Gastrocnemius medialis (tissue), 4 donors: ENCODE measurements at regions not wholly inside any gene's neighbourhood (a gene's known extent, or its start where the extent isn't known, plus 50 kb on each side); places are given as distances from the start of the nearest gene placed in this dataset.

Source experiments
- ATAC-seq, 2 donors: fragments of 150-250 bp; one replicate each; pipeline ENCODE4 v1.9.1; 2016
- DNase-seq, 2 donors: peaks; one replicate each; pipeline ENCODE4 v3.0.0-alpha.2; 2019
- H3K27ac ChIP-seq, 4 donors: fragments of 200-600 bp; sonication (generic); 1 replicate in 1 of 4; 2 replicates in 3 of 4; pipeline ENCODE4 v1.5.1; 2016 to 2018; ENCODE audit warnings: mild to moderate bottlenecking in 2 of 4, moderate library complexity in 1 of 4
- H3K27me3 ChIP-seq, 3 donors: fragments of 200-600 bp; sonication (generic) in 2 of 3; 1 replicate in 1 of 3; 2 replicates in 2 of 3; pipeline versions ENCODE4 v1.5.1 to v1.6.0; 2016 to 2019; ENCODE audit warnings: mild to moderate bottlenecking in 1 of 3, moderate library complexity in 1 of 3
- H3K36me3 ChIP-seq, 2 donors: fragments of 200-600 bp; sonication (generic) in 1 of 2; one replicate each; pipeline ENCODE4 v1.5.1; 2017 to 2018
- H3K4me1 ChIP-seq, 2 donors: fragments of 200-600 bp; sonication (generic) in 1 of 2; one replicate each; pipeline ENCODE4 v1.5.1; 2016 to 2017; ENCODE audit warnings: mild to moderate bottlenecking in 2 of 2
- H3K4me3 ChIP-seq, 4 donors: fragments of 200-600 bp; sonication (generic) in 3 of 4; 1 replicate in 1 of 4; 2 replicates in 3 of 4; pipeline ENCODE4 v1.5.1; 2016 to 2019; ENCODE audit warnings: mild to moderate bottlenecking in 2 of 4
- H3K9me3 ChIP-seq, 3 donors: fragments of 200-600 bp; sonication (generic) in 2 of 3; 1 replicate in 1 of 3; 2 replicates in 2 of 3; pipeline ENCODE4 v1.5.1; 2016 to 2019
- POLR2A ChIP-seq, 2 donors: fragments of 450-650 bp; IDR thresholded peaks; one replicate each; pipeline ENCODE4 v1.6.1; 2017; ENCODE audit warnings: antibody characterized with exemption in 2 of 2, mild to moderate bottlenecking in 2 of 2, moderate library complexity in 2 of 2
- in situ Hi-C, 4 donors: fragments of 200-750 bp; cut with MboI; loops; one replicate each; pipeline versions ENCODE4 v1.15.0 to v1.8.0; 2017; ENCODE audit warnings: low sequenced_read_pairs in 4 of 4
- intact Hi-C: fragments of 100-400 bp; cut with DNase I; formaldehyde crosslinking; loops from one replicate; pipeline ENCODE4 v1.15.1; 2023; ENCODE audit warnings: low total_unique reads
- TF ChIP-seq, protein P1 (sequence below), 5 experiments: fragments of 450-650 bp in 3 of 5; fragments of 200-600 bp in 2 of 5; sonication (generic) in 2 of 5; IDR thresholded peaks in 4 of 5; conservative IDR thresholded peaks in 1 of 5; 1 replicate in 4 of 5; 2 replicates in 1 of 5; pipeline ENCODE4 v1.5.1; 2016 to 2019; ENCODE audit warnings: antibody characterized with exemption in 5 of 5, mild to moderate bottlenecking in 3 of 5, moderate library complexity in 3 of 5

- TF ChIP-seq POLR2A (IDR thresholded peaks at IDR 0.05): no peak
- TF ChIP-seq, protein P1, sequence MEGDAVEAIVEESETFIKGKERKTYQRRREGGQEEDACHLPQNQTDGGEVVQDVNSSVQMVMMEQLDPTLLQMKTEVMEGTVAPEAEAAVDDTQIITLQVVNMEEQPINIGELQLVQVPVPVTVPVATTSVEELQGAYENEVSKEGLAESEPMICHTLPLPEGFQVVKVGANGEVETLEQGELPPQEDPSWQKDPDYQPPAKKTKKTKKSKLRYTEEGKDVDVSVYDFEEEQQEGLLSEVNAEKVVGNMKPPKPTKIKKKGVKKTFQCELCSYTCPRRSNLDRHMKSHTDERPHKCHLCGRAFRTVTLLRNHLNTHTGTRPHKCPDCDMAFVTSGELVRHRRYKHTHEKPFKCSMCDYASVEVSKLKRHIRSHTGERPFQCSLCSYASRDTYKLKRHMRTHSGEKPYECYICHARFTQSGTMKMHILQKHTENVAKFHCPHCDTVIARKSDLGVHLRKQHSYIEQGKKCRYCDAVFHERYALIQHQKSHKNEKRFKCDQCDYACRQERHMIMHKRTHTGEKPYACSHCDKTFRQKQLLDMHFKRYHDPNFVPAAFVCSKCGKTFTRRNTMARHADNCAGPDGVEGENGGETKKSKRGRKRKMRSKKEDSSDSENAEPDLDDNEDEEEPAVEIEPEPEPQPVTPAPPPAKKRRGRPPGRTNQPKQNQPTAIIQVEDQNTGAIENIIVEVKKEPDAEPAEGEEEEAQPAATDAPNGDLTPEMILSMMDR (IDR thresholded peaks at IDR 0.05 in 4 of 5, conservative IDR thresholded peaks at IDR 0.05 in 1 of 5): no peak
- Histone ChIP-seq H3K27ac (peak overlapping the region; percentile 62 to 73 (median 66)), H3K9me3 (no peaks in the 10 kb centered on the region), H3K4me1 (peaks cover 17 to 41% of the 10 kb centered on the region in 2 donors), H3K4me3 (no peak overlapping the region), H3K36me3 (no peaks in the 10 kb centered on the region), H3K27me3 (no peaks in the 10 kb centered on the region)
- intact Hi-C loops: loop anchor here (10.0 kb wide), 1 partner anchor 300 kb away; the partner anchor contains the start of gene PRKD1
- DNase-seq: peak; percentile 51 to 68
- peak; percentile 53 to 68 for ATAC-seq
- in situ Hi-C loops: no loop called here
Measured at GRCh38 chr14:30225176-30225575, 297.5 kb upstream of the PRKD1 start.

- in situ Hi-C loops (no loop called here), intact Hi-C loops (loop anchor here (10.0 kb wide), 1 partner anchor 303 kb away; the partner anchor contains the start of gene PRKD1)
- no peak for TF ChIP-seq POLR2A (IDR thresholded peaks at IDR 0.05)
- TF ChIP-seq, protein P1 (IDR thresholded peaks at IDR 0.05 in 4 of 5, conservative IDR thresholded peaks at IDR 0.05 in 1 of 5): no peak
- Histone ChIP-seq H3K9me3 (no peaks in the 10 kb centered on the region), H3K4me1 (peaks cover 17 to 25% of the 10 kb centered on the region in 2 donors), H3K36me3 (no peaks in the 10 kb centered on the region), H3K27me3 (no peaks in the 10 kb centered on the region), H3K4me3 (no peak overlapping the region), H3K27ac (peak overlapping the region; percentile 42 to 64 (median 54))
- DNase-seq (peak in 1 of 2 donors; percentile 22), ATAC-seq (peak; percentile 48 to 53)
Measured at GRCh38 chr14:30227436-30227835, 299.8 kb upstream of the PRKD1 start.

GRCh38 chr14:30227876-30228275 is 300.2 kb upstream of the PRKD1 start:
- Histone ChIP-seq H3K36me3 (no peaks in the 10 kb centered on the region), H3K4me3 (no peak overlapping the region), H3K4me1 (peaks cover 15 to 21% of the 10 kb centered on the region in 2 donors), H3K27ac (peak overlapping the region; percentile 42 to 64 (median 53)), H3K9me3 (no peaks in the 10 kb centered on the region), H3K27me3 (no peaks in the 10 kb centered on the region)
- peak; percentile 46 to 57 for ATAC-seq
- DNase-seq: peak; percentile 17 to 57
- intact Hi-C loops: loop anchor here (10.0 kb wide), 1 partner anchor 303 kb away; the partner anchor contains the start of gene PRKD1
- in situ Hi-C loops: no loop called here
- TF ChIP-seq POLR2A (IDR thresholded peaks at IDR 0.05): no peak
- TF ChIP-seq, protein P1 (IDR thresholded peaks at IDR 0.05 in 4 of 5, conservative IDR thresholded peaks at IDR 0.05 in 1 of 5): no peak

- TF ChIP-seq, protein P1 (IDR thresholded peaks at IDR 0.05 in 4 of 5, conservative IDR thresholded peaks at IDR 0.05 in 1 of 5): no peak
- Histone ChIP-seq H3K4me1 (no peaks in the 10 kb centered on the region), H3K9me3 (no peaks in the 10 kb centered on the region), H3K27me3 (no peaks in the 10 kb centered on the region), H3K4me3 (no peak overlapping the region), H3K27ac (no peak overlapping the region), H3K36me3 (no peaks in the 10 kb centered on the region)
- intact Hi-C loops: no loop called here
- DNase-seq: no peak
- in situ Hi-C loops: no loop called here
- no peak for ATAC-seq
Measured at GRCh38 chr14:30230719-30231118, 303.1 kb upstream of the PRKD1 start.

DNA sequence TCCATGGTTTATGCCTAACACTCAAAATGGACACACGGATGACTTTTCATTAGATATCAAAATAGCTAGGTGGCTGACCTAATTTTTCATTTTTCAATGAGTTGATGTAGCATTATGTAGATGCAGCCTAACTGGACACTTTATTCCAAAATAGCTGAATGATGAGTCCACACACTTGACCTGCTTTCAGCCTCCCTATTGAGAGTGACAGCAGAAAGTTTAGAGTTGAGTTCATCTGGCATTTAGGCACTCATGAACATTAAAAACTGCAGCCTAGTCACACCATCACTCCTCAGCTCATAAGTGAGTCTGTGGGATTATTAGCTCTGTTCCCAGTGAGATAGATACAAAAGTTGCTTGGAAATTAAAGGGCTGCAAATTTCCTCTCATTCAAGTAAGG is 307.3 kb upstream of the PRKD1 start:
- no peaks in the 10 kb centered on the region for H3K9me3 ChIP-seq
- no peaks in the 10 kb centered on the region for H3K36me3 ChIP-seq
- H3K27me3 ChIP-seq: no peaks in the 10 kb centered on the region
- TF ChIP-seq, protein P1 (IDR thresholded peaks at IDR 0.05 in 4 of 5, conservative IDR thresholded peaks at IDR 0.05 in 1 of 5): no peak
- no peak for TF ChIP-seq POLR2A (IDR thresholded peaks at IDR 0.05)
- intact Hi-C loops: no loop called here
- no peak overlapping the region for H3K27ac ChIP-seq
- in situ Hi-C loops: no loop called here
- H3K4me3 ChIP-seq: no peak overlapping the region
- ATAC-seq: no peak
- no peak for DNase-seq
- no peaks in the 10 kb centered on the region for H3K4me1 ChIP-seq
